CD14-positive monocyte (primary cell): ENCODE measurements at regions not wholly inside any gene's neighbourhood (a gene's known extent, or its start where the extent isn't known, plus 50 kb on each side); places are given as distances from the start of the nearest gene placed in this dataset.
"Not testable (repeated sequence)": the region's sequence is repeated elsewhere in the genome, so short reads cannot be mapped to it uniquely, and the experiment has no call there.

ENCODE experiments used
- DNase-seq, 3 donors: peaks; one replicate each; pipeline ENCODE4 v3.0.0-alpha.2; 2011 to 2022
- H2AFZ ChIP-seq: 2 replicates; pipeline ENCODE4 v1.6.0; 2012; ENCODE audit warnings: mild to moderate bottlenecking, low read depth, low read length, inconsistent platforms; ENCODE audit not compliant: insufficient read depth, poor library complexity, severe bottlenecking
- H3K27ac ChIP-seq, 2 donors: 1 replicate in 1 of 2; 2 replicates in 1 of 2; pipeline ENCODE4 v1.5.1; 2012 to 2013; ENCODE audit warnings: low read length in 2 of 2, control low read depth in 1 of 2, inconsistent platforms in 1 of 2, low read depth in 1 of 2, mild to moderate bottlenecking in 1 of 2
- H3K27me3 ChIP-seq, 2 donors: one replicate each; pipeline versions ENCODE4 v1.6.0 to v1.6.1; 2011 to 2013; ENCODE audit warnings: low read length in 2 of 2; ENCODE audit not compliant: control insufficient read depth in 2 of 2, insufficient read depth in 2 of 2
- H3K36me3 ChIP-seq, 2 donors: replicated peaks in 1 of 2; 1 replicate in 1 of 2; 2 replicates in 1 of 2; pipeline versions ENCODE4 v1.5.1 to v1.6.1; 2012 to 2013; ENCODE audit warnings: low read length in 2 of 2, control low read depth in 1 of 2, inconsistent platforms in 1 of 2, mild to moderate bottlenecking in 1 of 2; ENCODE audit not compliant: insufficient read depth in 2 of 2, control insufficient read depth in 1 of 2
- H3K4me1 ChIP-seq, 2 donors: 1 replicate in 1 of 2; 2 replicates in 1 of 2; pipeline versions ENCODE4 v1.5.1 to v1.6.1; 2012 to 2013; ENCODE audit warnings: low read length in 2 of 2, control low read depth in 1 of 2, inconsistent platforms in 1 of 2, mild to moderate bottlenecking in 1 of 2, moderate library complexity in 1 of 2; ENCODE audit not compliant: insufficient read depth in 2 of 2, control insufficient read depth in 1 of 2
- H3K4me2 ChIP-seq: replicated peaks from 2 replicates; pipeline ENCODE3; 2012; ENCODE audit warnings: low read length, moderate library complexity, mild to moderate bottlenecking; ENCODE audit not compliant: poor library complexity, severe bottlenecking; ENCODE audit errors: extremely low read depth
- H3K4me3 ChIP-seq, 3 experiments: fragments of 200-600 bp in 1 of 3; sonication (generic) in 1 of 3; replicated peaks in 1 of 3; 1 replicate in 2 of 3; 2 replicates in 1 of 3; pipeline ENCODE4 v1.5.1; 2011 to 2013; ENCODE audit warnings: low read length in 3 of 3, mild to moderate bottlenecking in 3 of 3, control low read depth in 2 of 3, low read depth in 2 of 3, inconsistent platforms in 1 of 3, moderate library complexity in 1 of 3
- H3K79me2 ChIP-seq: 2 replicates; pipeline ENCODE4 v1.6.0; 2012; ENCODE audit warnings: mild to moderate bottlenecking, control low read depth, inconsistent platforms, low read length, moderate library complexity; ENCODE audit not compliant: insufficient read depth
- H3K9ac ChIP-seq: 2 replicates; pipeline ENCODE4 v1.6.0; 2017; ENCODE audit warnings: low read length, mild to moderate bottlenecking; ENCODE audit not compliant: insufficient read depth, poor library complexity, severe bottlenecking
- H3K9me3 ChIP-seq, 2 donors: replicated peaks in 1 of 2; 1 replicate in 1 of 2; 2 replicates in 1 of 2; pipeline versions ENCODE4 v1.5.1 to v1.6.1; 2012 to 2013; ENCODE audit warnings: low read length in 2 of 2, control low read depth in 1 of 2; ENCODE audit not compliant: control insufficient read depth in 1 of 2, insufficient read depth in 1 of 2
- H4K20me1 ChIP-seq: 2 replicates; pipeline ENCODE4 v1.6.0; 2012; ENCODE audit warnings: mild to moderate bottlenecking, low read length, control low read depth, moderate library complexity; ENCODE audit not compliant: insufficient read depth
- H3K27ac Mint-ChIP-seq, 7 donors: one replicate each; pipeline ENCODE4 v1.8.0; 2020; ENCODE audit warnings: mild to moderate bottlenecking in 7 of 7, mixed read lengths in 7 of 7, moderate library complexity in 6 of 7, inconsistent platforms in 2 of 7
- H3K27me3 Mint-ChIP-seq, 3 donors: one replicate each; pipeline ENCODE4 v1.8.0; 2021 to 2022; ENCODE audit warnings: low read depth in 3 of 3, mild to moderate bottlenecking in 3 of 3, mixed read lengths in 3 of 3, moderate library complexity in 3 of 3, inconsistent platforms in 1 of 3
- H3K36me3 Mint-ChIP-seq, 2 donors: one replicate each; pipeline ENCODE4 v1.8.0; 2020; ENCODE audit warnings: mixed read lengths in 2 of 2, inconsistent platforms in 1 of 2, mild to moderate bottlenecking in 1 of 2
- H3K4me1 Mint-ChIP-seq: one replicate; pipeline ENCODE4 v1.8.0; 2020; ENCODE audit warnings: mild to moderate bottlenecking, mixed read lengths
- H3K4me3 Mint-ChIP-seq, 2 donors: one replicate each; pipeline ENCODE4 v1.8.0; 2020; ENCODE audit warnings: mild to moderate bottlenecking in 2 of 2, mixed read lengths in 2 of 2, moderate library complexity in 1 of 2
- H3K9me3 Mint-ChIP-seq, 7 donors: one replicate each; pipeline ENCODE4 v1.8.0; 2020 to 2022; ENCODE audit warnings: mixed read lengths in 7 of 7, mild to moderate bottlenecking in 6 of 7, moderate library complexity in 6 of 7, inconsistent platforms in 2 of 7
- CTCF ChIP-seq: fragments of 200-600 bp; IDR thresholded peaks from one replicate; pipeline ENCODE4 v1.8.0; 2022; ENCODE audit warnings: antibody characterized with exemption, mild to moderate bottlenecking
- WGBS: methylation state at CpG from one replicate; pipeline ENCODE4 v1.1.5; 2013; ENCODE audit warnings: missing lambda C conversion rate; ENCODE audit not compliant: insufficient coverage; 5-methylcytosine and 5-hydroxymethylcytosine counted together
- intact Hi-C, 2 donors: fragments of 100-400 bp; cut with micrococcal nuclease; formaldehyde crosslinking; loops; one replicate each; pipeline versions ENCODE4 v1.15.0 to v1.15.1; 2023

- H3K4me1 Mint-ChIP-seq: no peaks in the 10 kb centered on the region
- Histone ChIP-seq H3K27ac (no peak overlapping the region), H3K79me2 (no peaks in the 10 kb centered on the region), H3K36me3 (no peaks in the 10 kb centered on the region), H3K27me3 (no peaks in the 10 kb centered on the region), H3K4me3 (no peak overlapping the region), H2AFZ (no peak overlapping the region), H3K4me1 (no peaks in the 10 kb centered on the region), H4K20me1 (no peaks in the 10 kb centered on the region), H3K9me3 (no peaks in the 10 kb centered on the region), H3K9ac (no peak overlapping the region), H3K4me2 (no peak overlapping the region)
- DNase-seq: no peak
- no peak for TF ChIP-seq CTCF
- intact Hi-C loops: no loop called here
- peaks cover 0 to 6% (median 4%) of the 10 kb centered on the region in 3 donors for H3K27me3 Mint-ChIP-seq
- H3K9me3 Mint-ChIP-seq: peaks cover 0 to 2% (median 0%) of the 10 kb centered on the region in 7 donors
- no peaks in the 10 kb centered on the region for H3K36me3 Mint-ChIP-seq
- no peak overlapping the region for H3K4me3 Mint-ChIP-seq
- H3K27ac Mint-ChIP-seq: no peak overlapping the region
- WGBS: 100% methylated on average over 2 of the region's 17 CpGs
Measured at GRCh38 chr2:158879229-158879903, 84.2 kb downstream of the DAPL1 start.

- H3K4me3 ChIP-seq: no peak overlapping the region
- intact Hi-C loops: no loop called here
- no peak overlapping the region for H2AFZ ChIP-seq
Measured at GRCh38 chr2:158882297-158882696, 86.1 kb upstream of the TANC1 start.

GRCh38 chr2:158884552-158884951 is 83.9 kb upstream of the TANC1 start:
- no CpG with 5 or more reads among the region's 3 CpGs for WGBS
- H3K27ac Mint-ChIP-seq: not testable (repeated sequence)

More at GRCh38 chr2:158882297-158882696, 86.1 kb upstream of the TANC1 start:
- no peaks in the 10 kb centered on the region for H3K4me1 ChIP-seq
- no peak for TF ChIP-seq CTCF
- DNase-seq: no peak
- no peaks in the 10 kb centered on the region for H3K9me3 ChIP-seq
- no peaks in the 10 kb centered on the region for H3K79me2 ChIP-seq
- WGBS: 95% methylated on average over 8 of the region's 8 CpGs
- H3K27me3 Mint-ChIP-seq: peaks cover 0 to 6% (median 0%) of the 10 kb centered on the region in 3 donors
- no peak overlapping the region for H3K9ac ChIP-seq
- no peak overlapping the region for H3K4me2 ChIP-seq
- no peaks in the 10 kb centered on the region for H3K36me3 ChIP-seq
- H4K20me1 ChIP-seq: no peaks in the 10 kb centered on the region
- H3K4me3 Mint-ChIP-seq: no peak overlapping the region
- H3K9me3 Mint-ChIP-seq: peaks cover 0 to 2% (median 0%) of the 10 kb centered on the region in 7 donors
- H3K27ac ChIP-seq: no peak overlapping the region
- H3K27ac Mint-ChIP-seq: no peak overlapping the region
- H3K36me3 Mint-ChIP-seq: no peaks in the 10 kb centered on the region
- H3K27me3 ChIP-seq: no peaks in the 10 kb centered on the region
- H3K4me1 Mint-ChIP-seq: no peaks in the 10 kb centered on the region

More at GRCh38 chr2:158884552-158884951, 83.9 kb upstream of the TANC1 start:
- DNase-seq, H3K27me3 ChIP-seq, H3K9ac ChIP-seq, intact Hi-C loops, H2AFZ ChIP-seq, H4K20me1 ChIP-seq, H3K79me2 ChIP-seq, H3K4me3 Mint-ChIP-seq, H3K4me1 ChIP-seq, H3K36me3 ChIP-seq, H3K27ac ChIP-seq, H3K27me3 Mint-ChIP-seq, H3K9me3 ChIP-seq, H3K4me1 Mint-ChIP-seq, H3K4me2 ChIP-seq, H3K36me3 Mint-ChIP-seq, H3K9me3 Mint-ChIP-seq, H3K4me3 ChIP-seq: not testable (repeated sequence)
